Inflammatory macrophage (primary cell): ENCODE measurements at regions not wholly inside any gene's neighbourhood (a gene's known extent, or its start where the extent isn't known, plus 50 kb on each side); places are given as distances from the start of the nearest gene placed in this dataset.

Source experiments
- DNase-seq, 2 donors: peaks; one replicate each; pipeline ENCODE4 v3.0.0-alpha.2; 2020 to 2022

DNA sequence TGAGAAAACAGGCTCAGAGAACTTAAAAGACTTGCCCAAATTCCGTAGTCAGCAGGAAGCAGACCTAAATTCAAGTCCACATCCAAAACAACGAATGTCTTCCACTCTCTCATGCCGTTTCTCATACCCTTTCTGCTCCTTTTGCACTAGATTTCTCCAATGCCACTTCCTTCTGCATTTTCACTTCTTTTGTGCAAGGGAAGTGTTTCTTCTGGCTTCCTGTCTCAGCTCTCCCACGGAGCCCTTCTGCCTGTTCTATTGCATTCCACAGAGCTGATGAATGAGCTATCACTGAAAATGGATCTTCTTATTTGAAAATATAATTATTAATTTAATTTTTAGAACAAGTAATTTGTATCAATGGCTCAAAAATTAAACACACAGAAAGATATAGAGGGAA, 56.1 kb upstream of the STK24 start:
- DNase-seq: peak; percentile 46 to 51

DNA sequence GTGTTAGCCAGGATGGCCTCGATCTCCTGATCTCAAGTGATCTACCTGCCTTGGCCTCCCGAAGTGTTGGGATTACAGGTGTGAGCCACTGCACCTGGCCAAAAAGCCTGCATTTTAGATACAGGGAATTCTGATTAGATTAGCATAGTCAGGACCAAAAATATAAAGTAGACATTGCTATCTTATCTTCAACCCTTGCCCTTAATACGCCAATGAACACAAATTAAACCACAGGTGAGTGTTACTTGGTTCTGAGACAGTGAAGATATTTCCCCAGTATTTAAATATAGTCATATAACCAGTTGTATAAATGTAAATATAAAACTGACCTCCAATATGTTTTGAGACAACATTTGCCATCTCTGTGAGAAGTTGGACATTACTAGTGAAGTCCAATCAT, 52.1 kb upstream of the STK24 start:
- no peak for DNase-seq
